Kidney epithelial cell (primary cell): ENCODE measurements at regions not wholly inside any gene's neighbourhood (a gene's known extent, or its start where the extent isn't known, plus 50 kb on each side); places are given as distances from the start of the nearest gene placed in this dataset.

Experiments used
- DNase-seq: peaks from one replicate; pipeline ENCODE4 v3.0.0-alpha.2; 2010; ENCODE audit warnings: low read depth
- H3K27me3 ChIP-seq: 2 replicates; pipeline ENCODE4 v1.6.0; 2011; ENCODE audit warnings: low read length; ENCODE audit not compliant: control insufficient read depth, insufficient read depth
- H3K36me3 ChIP-seq: 2 replicates; pipeline ENCODE4 v1.5.1; 2011; ENCODE audit warnings: low read length; ENCODE audit not compliant: control insufficient read depth, insufficient read depth
- H3K4me3 ChIP-seq: 2 replicates; pipeline ENCODE4 v1.5.1; 2011; ENCODE audit warnings: low read depth, mild to moderate bottlenecking, control low read depth, low read length
- CTCF ChIP-seq: IDR thresholded peaks from 2 replicates; pipeline ENCODE4 v1.5.1; 2011; ENCODE audit warnings: mild to moderate bottlenecking, moderate library complexity, low read length, control low read depth, inconsistent platforms; ENCODE audit not compliant: insufficient read depth, poor library complexity, severe bottlenecking

DNA sequence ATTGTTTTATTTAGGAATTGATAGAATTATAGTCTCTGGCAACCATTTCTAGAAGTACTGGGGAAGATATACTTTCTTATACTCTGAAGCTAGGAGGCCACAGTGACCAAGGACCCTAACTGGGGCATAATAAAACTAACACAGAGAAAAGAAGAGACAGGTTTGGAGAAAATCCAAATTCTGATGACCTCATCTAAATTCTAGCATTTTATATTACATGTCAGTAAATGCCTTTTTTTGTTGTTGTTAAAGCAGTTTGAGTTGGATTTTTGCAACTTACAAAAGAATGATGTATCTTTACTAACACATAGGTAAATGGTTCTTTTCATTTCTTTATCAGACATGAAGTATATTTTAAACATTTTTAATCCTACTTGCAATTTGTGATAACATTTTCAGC, 933.3 kb downstream of the TMTC2 start:
- H3K36me3 ChIP-seq: no peaks in the 10 kb centered on the region
- H3K4me3 ChIP-seq: no peak overlapping the region
- DNase-seq: no peak
- no peaks in the 10 kb centered on the region for H3K27me3 ChIP-seq
- TF ChIP-seq CTCF: no peak

GRCh38 chr12:83615152-83615551, 928.4 kb downstream of the TMTC2 start:
- no peak overlapping the region for H3K4me3 ChIP-seq
- no peaks in the 10 kb centered on the region for H3K27me3 ChIP-seq
- no peaks in the 10 kb centered on the region for H3K36me3 ChIP-seq
- DNase-seq: no peak
- TF ChIP-seq CTCF: no peak

- DNase-seq: no peak
- H3K4me3 ChIP-seq: no peak overlapping the region
- H3K27me3 ChIP-seq: no peaks in the 10 kb centered on the region
- no peaks in the 10 kb centered on the region for H3K36me3 ChIP-seq
- TF ChIP-seq CTCF: no peak
Observed at GRCh38 chr12:83613586-83614110, 926.9 kb downstream of the TMTC2 start.

GRCh38 chr12:83603106-83603505, 916.4 kb downstream of the TMTC2 start:
- no peak for TF ChIP-seq CTCF

DNA sequence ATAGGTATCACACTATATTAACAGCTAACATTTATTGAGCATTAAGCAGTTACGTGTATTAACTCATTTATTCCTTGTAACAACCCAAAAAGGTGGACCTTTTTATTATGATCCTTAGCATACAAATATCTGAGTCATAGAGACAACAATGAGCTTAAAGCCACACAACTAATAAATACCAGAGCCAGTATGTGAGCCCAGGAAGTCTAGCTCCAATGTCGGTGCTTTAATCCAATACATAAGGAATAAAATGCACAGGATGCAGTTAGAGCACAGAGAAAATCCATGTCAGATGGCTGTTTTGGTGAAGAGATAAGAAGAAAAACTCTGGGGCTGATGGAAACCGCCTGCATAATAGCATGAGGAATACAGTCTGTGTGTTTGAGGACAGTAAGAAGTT, 888.6 kb downstream of the TMTC2 start:
- Histone ChIP-seq H3K4me3 (no peak overlapping the region), H3K36me3 (no peaks in the 10 kb centered on the region), H3K27me3 (no peaks in the 10 kb centered on the region)
- TF ChIP-seq CTCF: no peak
- no peak for DNase-seq

More at GRCh38 chr12:83603106-83603505, 916.4 kb downstream of the TMTC2 start:
- no peak for DNase-seq
- Histone ChIP-seq H3K27me3 (no peaks in the 10 kb centered on the region), H3K36me3 (no peaks in the 10 kb centered on the region), H3K4me3 (no peak overlapping the region)

GRCh38 chr12:83574142-83574541, 887.4 kb downstream of the TMTC2 start:
- no peak for TF ChIP-seq CTCF
- no peaks in the 10 kb centered on the region for H3K27me3 ChIP-seq
- no peaks in the 10 kb centered on the region for H3K36me3 ChIP-seq
- no peak overlapping the region for H3K4me3 ChIP-seq
- no peak for DNase-seq
